ENCODE measurements at regions not wholly inside any gene's neighbourhood (a gene's known extent, or its start where the extent isn't known, plus 50 kb on each side); places are given as distances from the start of the nearest gene placed in this dataset.

GRCh38 chr2:5387406-5387805 lies 304.8 kb upstream of the SOX11 start:
- no peak for DNase-seq

GRCh38 chr2:5389740-5390139 lies 302.4 kb upstream of the SOX11 start:
- DNase-seq, result no peak

- DNase-seq, result no peak
Observed at GRCh38 chr2:5391362-5391761, 300.8 kb upstream of the SOX11 start.

- no peak for DNase-seq
Observed at GRCh38 chr2:5392658-5393057, 299.5 kb upstream of the SOX11 start.

- DNase-seq, result no peak
Observed at GRCh38 chr2:5393474-5393873, 298.7 kb upstream of the SOX11 start.

- DNase-seq, result no peak
Observed at GRCh38 chr2:5394223-5394622, 298.0 kb upstream of the SOX11 start.

- no peak for DNase-seq
Observed at GRCh38 chr2:5401115-5401657, 291.0 kb upstream of the SOX11 start.

- DNase-seq, result no peak
Observed at GRCh38 chr2:5403392-5403791, 288.8 kb upstream of the SOX11 start.

- DNase-seq, result no peak
Observed at GRCh38 chr2:5409898-5410381, 282.2 kb upstream of the SOX11 start.

- no peak for DNase-seq
Observed at GRCh38 chr2:5410991-5411700, 281.0 kb upstream of the SOX11 start.

- DNase-seq, result no peak
Observed at GRCh38 chr2:5412001-5412400, 280.2 kb upstream of the SOX11 start.

GRCh38 chr2:5433855-5434254 lies 258.3 kb upstream of the SOX11 start:
- DNase-seq, result no peak

GRCh38 chr2:5437375-5437774 lies 254.8 kb upstream of the SOX11 start:
- DNase-seq, result no peak

- DNase-seq, result no peak
Observed at GRCh38 chr2:5440174-5440573, 252.0 kb upstream of the SOX11 start.

GRCh38 chr2:5442736-5443135 lies 249.4 kb upstream of the SOX11 start:
- no peak for DNase-seq

GRCh38 chr2:5444168-5444567 lies 248.0 kb upstream of the SOX11 start:
- DNase-seq, result no peak

- no peak for DNase-seq
Observed at GRCh38 chr2:5444854-5445253, 247.3 kb upstream of the SOX11 start.

- DNase-seq, result no peak
Observed at GRCh38 chr2:5449867-5450266, 242.3 kb upstream of the SOX11 start.

- no peak for DNase-seq
Observed at GRCh38 chr2:5453220-5454050, 238.7 kb upstream of the SOX11 start.

- no peak for DNase-seq
Observed at GRCh38 chr2:5454051-5454390, 238.2 kb upstream of the SOX11 start.

- no peak for DNase-seq
Observed at GRCh38 chr2:5459041-5459440, 233.1 kb upstream of the SOX11 start.

GRCh38 chr2:5464657-5465056 lies 227.5 kb upstream of the SOX11 start:
- DNase-seq, result no peak

- no peak for DNase-seq
Observed at GRCh38 chr2:5465859-5466258, 226.3 kb upstream of the SOX11 start.
